Fibroblast of mammary gland (primary cell): ENCODE measurements at regions not wholly inside any gene's neighbourhood (a gene's known extent, or its start where the extent isn't known, plus 50 kb on each side); places are given as distances from the start of the nearest gene placed in this dataset.

ENCODE experiments used
- DNase-seq: peaks from one replicate; pipeline ENCODE4 v3.0.0-alpha.2; 2010; ENCODE audit warnings: low read depth
- H3K4me3 ChIP-seq: 2 replicates; pipeline ENCODE4 v1.5.1; 2011; ENCODE audit warnings: low read depth, mild to moderate bottlenecking, low read length, moderate library complexity; ENCODE audit not compliant: control insufficient read depth
- CTCF ChIP-seq: conservative IDR thresholded peaks from 2 replicates; pipeline ENCODE4 v1.5.1; 2011; ENCODE audit warnings: low read depth, low read length, inconsistent platforms; ENCODE audit not compliant: control insufficient read depth, insufficient read depth

- H3K4me3 ChIP-seq, result no peak overlapping the region
- peak; percentile 47 for DNase-seq
- TF ChIP-seq CTCF, result no peak
Observed at GRCh38 chr3:22157848-22158247, 406.8 kb upstream of the ZNF385D start.

GRCh38 chr3:22159004-22159695 lies 408.1 kb upstream of the ZNF385D start:
- H3K4me3 ChIP-seq, result no peak overlapping the region
- DNase-seq, result no peak
- no peak for TF ChIP-seq CTCF

GRCh38 chr3:22161315-22161714 lies 410.3 kb upstream of the ZNF385D start:
- no peak overlapping the region for H3K4me3 ChIP-seq
- no peak for DNase-seq
- no peak for TF ChIP-seq CTCF

GRCh38 chr3:22170370-22170769 lies 419.4 kb upstream of the ZNF385D start:
- TF ChIP-seq CTCF, result no peak
- no peak overlapping the region for H3K4me3 ChIP-seq
- no peak for DNase-seq

- DNase-seq, result no peak
- no peak for TF ChIP-seq CTCF
- H3K4me3 ChIP-seq, result no peak overlapping the region
Observed at GRCh38 chr3:22172964-22173363, 422.0 kb upstream of the ZNF385D start.

- peak; percentile 14 for TF ChIP-seq CTCF
- H3K4me3 ChIP-seq, result no peak overlapping the region
- DNase-seq, result no peak
Observed at GRCh38 chr3:22175947-22176346, 424.9 kb upstream of the ZNF385D start.

- H3K4me3 ChIP-seq, result no peak overlapping the region
- no peak for DNase-seq
- no peak for TF ChIP-seq CTCF
Observed at GRCh38 chr3:22176911-22177310, 425.9 kb upstream of the ZNF385D start.
